HG03159 (cell line): ENCODE measurements at regions not wholly inside any gene's neighbourhood (a gene's known extent, or its start where the extent isn't known, plus 50 kb on each side); places are given as distances from the start of the nearest gene placed in this dataset.
"Not testable (repeated sequence)": the region's sequence is repeated elsewhere in the genome, so short reads cannot be mapped to it uniquely, and the experiment has no call there.

ENCODE experiments used
- ATAC-seq: cut with Tn5 transposase; IDR thresholded peaks from one replicate; pipeline ENCODE4 v1.9.1; 2021; ENCODE audit warnings: mild to moderate bottlenecking, moderate library complexity; ENCODE audit not compliant: unreplicated experiment

DNA sequence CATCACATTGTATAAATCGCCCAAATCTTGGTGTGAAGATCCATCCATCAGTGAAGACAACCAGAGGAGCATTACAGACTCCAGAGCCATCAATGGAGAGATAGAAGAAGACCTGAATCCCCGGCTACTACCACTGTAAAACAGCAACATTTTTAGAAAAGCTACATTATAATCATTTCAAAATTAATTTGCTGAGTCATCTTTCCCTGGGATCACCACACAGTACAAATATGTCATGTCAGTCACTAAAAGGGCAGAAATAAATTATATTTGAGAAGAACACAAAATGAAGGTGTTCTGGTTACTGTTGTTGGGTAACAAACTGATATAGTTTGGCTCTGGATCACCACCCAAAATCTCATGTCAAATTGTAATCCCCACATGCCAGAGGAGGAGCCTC is 218.5 kb upstream of the STT3B start:
- no peak for ATAC-seq

DNA sequence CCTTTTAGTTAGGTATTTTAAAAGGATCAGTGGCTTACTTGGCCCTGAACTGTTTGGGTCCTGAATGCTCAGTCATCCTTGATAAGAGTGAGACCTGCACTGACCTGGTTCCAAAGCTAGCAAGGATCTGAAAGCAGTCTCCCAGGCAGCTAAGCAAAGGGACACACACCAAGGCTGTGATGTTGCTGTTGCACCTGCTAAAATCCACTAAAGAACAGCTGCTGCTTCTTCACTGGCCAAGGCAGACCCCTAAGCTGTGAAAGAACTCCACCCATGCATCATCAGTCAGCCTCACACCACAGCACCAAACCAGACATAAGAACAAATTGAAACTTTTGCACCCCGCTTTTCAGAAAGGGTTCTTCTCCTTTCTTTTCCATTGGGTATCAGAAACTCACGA is 213.4 kb upstream of the STT3B start:
- no peak for ATAC-seq

DNA sequence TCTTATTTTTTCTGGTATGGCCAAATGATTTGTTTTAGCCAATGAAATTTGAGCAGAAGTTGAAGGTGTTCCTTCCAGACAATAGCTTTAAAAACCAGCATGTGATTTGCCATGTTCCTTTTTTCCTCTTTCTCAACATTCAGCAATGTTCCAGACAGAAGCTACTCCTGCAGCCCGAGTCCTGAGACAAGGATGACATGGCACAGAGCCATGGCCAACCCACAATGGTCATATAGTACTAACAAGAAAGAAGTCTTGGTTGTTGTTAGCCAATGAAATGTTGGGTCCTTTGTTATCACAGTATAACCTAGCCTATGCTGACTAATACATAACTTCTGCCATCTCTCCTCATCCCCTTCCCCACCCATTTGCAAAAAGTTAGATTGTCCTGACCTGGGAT is 211.1 kb upstream of the STT3B start:
- no peak for ATAC-seq

DNA sequence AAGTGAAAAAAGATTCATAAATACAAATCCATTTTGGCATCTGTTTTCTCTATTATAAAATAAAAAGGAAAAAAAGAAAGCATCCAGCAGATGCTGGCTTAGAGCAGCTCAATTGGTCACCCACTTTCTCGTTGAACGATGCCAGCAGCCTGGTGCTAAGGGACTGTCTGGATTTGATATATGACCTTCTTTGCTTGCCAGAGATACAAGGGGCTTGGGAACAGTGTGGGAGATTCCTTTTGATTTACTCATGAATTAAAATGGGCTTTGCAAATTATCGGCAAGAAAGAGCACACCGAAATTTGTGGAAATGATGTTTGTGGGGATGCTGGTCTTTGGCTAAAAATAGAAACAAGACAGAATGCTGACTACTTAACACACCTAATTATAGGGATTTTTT is 210.3 kb upstream of the STT3B start:
- ATAC-seq: no peak

DNA sequence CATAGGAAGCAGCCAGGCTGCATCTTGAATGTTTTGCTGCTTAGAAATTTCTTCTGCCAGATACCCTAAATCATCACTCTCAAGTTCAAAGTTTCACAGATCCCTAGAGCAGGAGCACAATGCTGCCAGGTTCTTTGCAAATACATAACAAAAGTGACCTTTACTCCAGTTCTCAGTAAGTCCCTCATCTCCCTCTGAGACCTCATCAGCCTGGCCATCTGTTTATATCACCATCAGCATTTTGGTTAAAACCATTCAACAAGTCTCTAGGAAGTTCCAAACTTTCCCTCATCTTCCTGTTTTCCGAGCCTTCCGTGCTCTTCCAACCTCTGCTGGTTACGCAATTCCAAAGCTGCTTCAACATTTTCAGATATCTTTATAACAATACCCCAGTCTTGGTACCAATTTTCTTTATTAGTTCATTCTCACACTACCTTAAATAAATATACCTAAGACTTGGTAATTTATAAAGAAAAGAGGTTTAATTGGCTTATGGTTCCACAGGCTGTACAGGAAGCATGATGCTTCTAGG is 204.8 kb upstream of the STT3B start:
- not testable (repeated sequence) for ATAC-seq

DNA sequence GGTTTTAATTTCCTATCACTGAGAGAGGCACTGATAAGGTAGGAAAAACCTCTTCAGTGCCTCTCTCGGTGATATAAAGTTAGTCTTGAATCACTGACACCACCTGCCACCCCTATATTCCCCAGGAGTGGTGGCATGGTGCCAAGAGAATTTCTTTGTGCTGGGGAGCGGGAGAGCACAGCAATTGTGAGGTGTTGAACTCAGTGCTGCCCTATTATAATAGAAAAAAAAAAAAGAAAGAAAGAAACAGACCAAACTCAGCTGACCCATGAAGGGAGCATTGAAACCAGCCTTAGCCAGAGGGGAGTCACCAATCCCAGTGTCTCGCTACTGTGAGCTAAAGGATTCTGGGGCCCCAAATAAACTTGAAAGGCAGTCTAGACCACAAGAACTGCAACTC is 201.4 kb upstream of the STT3B start:
- no peak for ATAC-seq

DNA sequence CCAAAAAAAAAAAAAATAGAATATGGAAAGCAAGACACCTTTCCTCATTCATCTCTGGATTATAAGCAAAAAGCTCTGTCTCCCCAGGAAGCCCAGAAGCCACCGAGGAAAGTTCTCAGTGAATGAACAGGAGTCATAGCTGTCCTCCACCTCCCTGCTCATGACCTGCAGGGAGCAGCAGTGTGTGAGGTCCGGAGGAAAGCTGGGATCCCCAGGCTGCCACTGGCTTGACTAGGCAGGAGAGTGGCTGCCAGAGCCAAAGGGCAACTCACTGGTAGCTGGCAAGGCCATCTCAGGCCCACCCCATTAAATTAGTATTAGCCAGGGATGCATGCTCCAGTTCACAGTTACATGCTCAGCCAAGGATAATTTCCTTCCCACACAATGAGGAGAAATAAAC is 191.6 kb upstream of the STT3B start:
- no peak for ATAC-seq

DNA sequence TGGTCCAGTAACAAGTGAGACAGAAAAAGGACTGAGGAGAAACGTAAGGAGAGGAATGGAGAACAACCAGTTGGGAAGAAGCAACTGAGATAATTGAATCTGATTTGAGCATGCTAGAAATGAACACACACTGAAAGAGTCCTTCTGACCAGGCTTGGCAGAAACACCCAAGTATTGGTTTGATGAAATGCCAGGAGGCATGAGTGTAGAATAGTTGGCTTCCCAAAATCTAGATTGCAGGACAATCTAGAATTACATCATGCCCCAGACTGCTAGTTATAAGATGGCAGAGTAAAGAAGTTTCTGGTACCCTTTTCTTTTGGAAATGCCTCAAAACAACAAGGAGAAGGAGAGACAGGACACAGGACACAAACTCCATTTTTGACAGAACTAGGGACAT is 189.7 kb upstream of the STT3B start:
- ATAC-seq: no peak

DNA sequence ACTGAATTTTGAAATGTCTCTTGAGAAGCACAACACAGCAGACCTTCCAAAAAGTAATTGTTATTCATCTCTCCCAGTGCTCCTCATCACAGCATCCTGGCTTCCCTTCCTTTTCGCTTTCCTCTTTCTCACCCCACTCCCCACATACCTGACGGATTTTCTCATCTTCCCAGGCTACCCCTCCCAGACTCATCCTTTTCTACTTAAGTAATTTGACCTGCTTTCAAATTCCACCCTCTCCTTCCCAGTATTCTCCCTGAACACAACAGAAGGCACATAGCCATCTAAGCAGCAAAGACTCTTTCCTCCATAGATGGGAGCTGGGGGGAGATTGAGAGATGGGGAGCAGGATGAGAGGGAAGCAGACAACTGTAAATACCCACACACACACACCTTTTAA is 187.1 kb upstream of the STT3B start:
- no peak for ATAC-seq

DNA sequence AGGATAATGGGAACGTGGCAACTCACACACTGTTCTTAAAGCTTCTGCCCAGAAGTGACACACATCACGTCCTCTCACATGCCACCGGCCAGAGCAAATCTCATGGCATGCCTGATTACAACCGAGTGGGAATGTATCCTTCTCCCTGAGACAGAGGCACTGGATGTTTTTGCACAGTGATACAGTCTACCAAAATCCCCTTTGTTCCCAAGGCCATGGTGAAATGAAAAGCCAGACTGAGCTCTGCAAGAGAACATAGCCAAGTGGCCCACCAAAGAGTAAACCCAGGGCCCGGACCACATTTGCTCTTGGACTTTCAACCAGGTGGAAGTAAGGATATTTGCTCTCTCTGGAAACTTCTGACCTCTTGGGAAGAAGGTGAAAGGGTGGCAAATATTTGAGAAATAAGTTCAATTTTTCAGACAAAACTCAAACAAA is 186.2 kb upstream of the STT3B start:
- no peak for ATAC-seq

DNA sequence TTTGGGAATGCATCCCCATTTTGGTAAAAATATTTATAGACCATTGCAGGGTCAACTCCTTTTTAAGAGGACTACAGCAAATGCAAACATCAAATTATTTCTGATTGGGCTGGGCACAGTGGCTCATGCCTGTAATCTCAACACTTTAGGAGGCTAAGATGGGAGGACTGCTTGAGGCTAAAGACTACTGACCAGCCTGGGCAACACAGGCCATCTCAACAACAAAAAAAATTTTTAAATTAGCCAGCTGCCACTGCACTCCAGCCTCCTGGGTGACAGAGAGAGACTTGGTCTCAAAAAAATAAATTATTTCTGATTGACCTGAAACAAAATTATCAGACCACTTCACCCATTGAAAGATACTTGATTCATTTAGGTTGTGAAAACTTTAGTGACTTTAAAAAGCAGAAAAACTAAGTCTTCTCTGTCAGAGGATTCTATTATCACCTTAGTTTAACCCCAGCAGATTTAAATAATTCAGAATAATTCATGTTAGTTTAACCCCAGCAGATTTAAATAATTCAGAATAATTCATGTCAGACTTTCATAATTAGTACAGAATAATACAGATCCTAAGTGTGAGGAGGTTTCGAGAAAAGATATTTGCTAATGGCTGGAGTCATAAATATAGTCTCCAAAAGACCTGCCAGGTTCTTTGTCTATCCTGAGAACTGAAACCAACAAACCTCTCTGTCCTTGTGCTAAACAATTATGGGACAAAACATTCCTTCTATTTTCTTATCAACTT is 183.6 kb upstream of the STT3B start:
- no peak for ATAC-seq

DNA sequence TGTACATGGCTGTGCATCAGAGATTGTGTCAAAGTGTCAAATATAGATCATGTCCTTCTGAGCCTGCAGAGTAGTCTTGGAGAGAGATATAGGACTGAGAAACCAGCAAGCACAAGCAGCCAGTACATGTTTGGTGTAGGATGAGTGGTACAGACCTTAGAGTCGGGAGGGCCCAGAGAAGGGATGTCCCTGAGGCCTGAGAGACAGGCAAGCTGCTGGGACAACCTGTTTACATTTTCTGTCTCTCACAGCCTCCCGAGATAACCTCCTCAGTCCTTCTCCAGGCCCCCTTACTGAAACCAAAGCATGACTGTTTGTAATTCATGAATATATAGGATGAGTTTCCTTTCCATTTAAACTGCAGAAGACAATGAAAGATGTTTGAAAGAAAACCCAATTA is 182.4 kb upstream of the STT3B start:
- no peak for ATAC-seq

DNA sequence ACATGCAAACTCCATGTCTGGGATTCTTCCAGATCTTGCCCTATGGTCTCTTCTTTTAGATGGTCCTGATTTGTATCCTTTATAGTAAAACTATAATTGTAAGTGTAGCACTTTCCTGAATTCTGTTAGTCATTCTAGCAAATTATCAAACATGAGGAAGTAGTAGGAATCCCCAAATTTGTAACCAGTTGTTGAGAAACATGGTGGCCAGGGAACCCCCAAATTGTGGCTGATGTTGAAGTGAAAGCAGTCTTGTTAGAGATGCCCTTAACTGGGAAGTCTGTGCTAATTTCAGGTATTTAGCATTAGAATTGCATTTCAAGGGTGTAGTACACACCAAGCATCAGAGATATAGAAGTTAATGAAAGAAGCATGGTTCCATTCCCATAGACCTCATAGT is 180.4 kb upstream of the STT3B start:
- no peak for ATAC-seq

DNA sequence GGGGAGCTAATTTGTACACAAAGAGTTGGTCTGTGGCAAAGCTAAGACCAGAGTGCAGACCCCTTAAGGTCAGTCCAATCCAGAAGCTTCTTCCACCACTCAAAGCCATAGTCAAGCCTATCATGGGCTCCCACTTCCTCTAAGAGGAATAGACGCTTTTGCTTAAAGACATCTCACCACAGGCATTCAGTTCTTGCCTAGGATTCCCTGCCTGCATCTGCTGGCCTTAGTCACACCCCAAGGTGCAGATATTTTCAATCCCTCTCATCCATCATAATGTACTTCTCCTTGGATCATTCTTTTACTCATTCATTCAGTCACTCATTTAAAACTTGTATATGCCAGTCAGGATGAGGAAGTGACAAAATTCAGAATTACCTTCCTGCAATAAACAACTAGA is 179.6 kb upstream of the STT3B start:
- ATAC-seq: no peak

DNA sequence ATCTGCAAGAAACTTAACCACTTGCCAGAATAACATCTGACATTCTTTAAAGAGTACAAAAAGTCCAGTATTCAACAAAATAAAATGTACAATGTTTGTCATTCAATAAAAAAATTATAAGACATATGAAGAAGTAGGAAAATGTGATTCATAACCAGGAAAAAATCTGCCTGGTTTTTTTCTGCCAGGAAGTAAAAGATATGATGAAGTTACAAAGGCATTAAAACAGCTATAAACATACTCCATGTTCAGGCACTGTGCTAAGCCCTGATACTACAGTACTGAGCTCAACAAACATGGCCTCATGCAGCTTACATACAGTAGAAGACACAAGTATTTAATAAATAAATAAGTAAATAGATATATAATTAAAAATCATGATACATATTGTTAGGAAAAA is 178.4 kb upstream of the STT3B start:
- no peak for ATAC-seq

DNA sequence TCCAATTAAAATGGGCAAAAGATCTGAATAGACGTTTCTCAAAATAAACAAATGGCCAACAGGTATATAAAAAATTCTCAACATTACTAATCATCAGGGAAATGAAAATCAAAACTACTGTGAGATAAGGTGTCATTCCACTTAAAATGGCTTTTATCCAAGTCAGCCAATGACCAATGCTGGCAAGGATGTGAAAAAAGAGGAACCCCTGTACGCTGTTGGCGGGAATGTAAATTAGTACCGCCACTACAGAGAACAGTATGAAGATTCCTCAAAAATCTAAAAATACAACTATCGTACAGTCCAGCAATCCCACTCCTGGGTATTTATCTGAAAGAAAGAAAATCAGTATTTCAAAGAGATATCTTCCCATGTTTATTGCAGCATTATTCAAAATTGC is 176.9 kb upstream of the STT3B start:
- no peak for ATAC-seq

DNA sequence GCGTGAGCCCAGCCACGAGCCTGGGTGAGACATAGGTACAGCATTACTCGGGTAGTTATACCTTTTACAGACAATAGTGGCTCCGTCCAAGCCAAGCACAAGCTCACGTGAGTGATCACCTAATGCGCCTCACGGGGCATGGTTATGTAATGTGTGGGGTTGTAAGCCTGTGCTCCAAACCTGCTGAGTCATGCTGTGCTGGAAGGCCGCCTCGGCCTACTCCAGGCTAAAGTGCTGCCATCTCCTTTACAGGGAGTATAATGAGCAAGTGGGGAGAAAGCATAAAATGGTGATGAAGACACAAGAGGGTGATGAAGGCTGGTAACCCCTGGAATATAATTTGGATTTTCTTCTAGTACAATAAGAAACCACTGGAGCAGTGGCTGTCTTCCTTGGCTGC is 175.8 kb upstream of the STT3B start:
- ATAC-seq: no peak

DNA sequence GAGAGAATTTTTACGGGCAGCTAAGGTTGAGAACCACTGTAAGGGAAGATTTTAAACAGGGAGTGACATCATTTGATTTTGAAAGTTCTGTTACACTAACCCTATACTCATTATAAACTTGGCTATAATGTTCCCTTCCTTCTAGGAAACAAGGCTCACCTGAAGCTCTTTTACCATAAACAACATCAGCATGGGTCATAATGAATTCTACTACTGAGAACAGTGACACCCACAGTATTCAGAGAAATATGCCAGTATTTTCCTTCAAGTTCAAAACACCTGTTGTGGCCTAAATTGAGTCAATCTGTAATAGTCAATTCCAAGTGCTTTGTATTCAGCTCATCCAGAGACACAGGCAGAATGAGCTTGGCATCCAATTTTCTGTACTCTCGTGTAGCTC is 175.3 kb upstream of the STT3B start:
- ATAC-seq: no peak

DNA sequence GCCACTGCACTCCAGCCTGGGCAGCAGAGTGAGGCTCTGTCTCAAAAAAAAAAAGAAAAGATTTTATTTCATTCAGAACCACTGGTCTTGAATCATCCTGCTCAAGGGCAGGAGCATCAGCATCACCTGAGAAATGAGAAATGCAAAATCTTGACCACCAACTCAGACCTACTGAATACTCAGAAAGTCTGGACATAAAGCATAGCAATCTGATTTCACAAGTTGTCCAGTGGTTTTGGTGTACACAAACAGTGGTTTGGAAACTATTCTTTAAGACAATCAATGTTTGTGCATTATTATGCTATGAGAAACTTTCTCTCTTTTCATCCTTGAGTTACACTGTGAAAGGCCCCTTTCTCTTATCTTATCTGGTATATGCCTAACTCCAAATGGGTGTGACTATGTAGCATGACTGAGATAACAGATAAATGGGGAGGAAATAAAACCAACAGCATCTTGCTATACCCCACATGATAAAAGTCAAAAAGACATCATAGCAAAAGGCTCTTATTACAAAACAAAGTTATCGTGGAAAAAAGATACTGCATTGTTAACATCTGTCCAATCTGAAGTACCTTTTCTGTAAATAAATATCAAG is 174.2 kb upstream of the STT3B start:
- ATAC-seq: no peak

DNA sequence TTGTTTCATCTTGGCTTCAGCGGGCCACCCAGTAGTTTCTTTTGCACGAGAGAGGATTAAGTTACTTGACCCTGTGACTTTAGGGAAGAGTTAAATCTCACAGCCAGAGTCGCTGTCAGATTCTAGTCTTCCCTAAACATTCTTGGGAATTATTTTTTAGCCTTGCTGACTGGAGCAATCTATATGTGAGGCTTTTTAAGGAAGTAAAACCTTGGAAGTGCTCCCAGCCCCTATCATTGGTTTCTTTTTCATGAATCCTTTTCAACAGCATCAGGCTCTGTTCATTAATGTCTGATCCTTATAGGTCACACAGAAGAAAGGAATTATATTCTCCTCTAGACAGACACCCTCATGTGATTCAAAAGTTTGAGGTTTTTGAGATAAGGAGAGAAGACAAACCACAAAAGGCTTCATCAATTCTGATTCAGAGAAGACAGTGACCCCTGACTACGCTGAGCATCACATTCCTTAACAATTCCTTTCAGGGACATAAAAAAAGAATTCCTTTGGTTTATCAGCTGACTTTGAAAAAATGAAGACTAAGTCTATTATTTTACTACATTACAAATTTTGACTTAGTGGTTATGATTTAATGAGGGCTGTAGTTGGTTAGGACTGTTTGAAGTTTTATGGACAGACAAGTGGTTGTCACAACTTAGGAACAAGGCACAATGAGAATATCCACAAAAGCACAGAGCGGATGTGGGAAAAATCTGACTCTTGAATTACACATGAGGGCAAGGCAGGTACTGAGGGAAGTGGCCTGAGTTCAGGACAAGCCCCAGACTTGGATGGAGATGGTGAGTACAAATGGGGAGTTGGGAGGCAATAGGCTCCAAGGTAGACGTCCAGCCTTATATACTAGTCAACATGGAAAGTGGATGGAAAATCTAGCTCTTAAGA is 171.1 kb upstream of the STT3B start:
- ATAC-seq: no peak

DNA sequence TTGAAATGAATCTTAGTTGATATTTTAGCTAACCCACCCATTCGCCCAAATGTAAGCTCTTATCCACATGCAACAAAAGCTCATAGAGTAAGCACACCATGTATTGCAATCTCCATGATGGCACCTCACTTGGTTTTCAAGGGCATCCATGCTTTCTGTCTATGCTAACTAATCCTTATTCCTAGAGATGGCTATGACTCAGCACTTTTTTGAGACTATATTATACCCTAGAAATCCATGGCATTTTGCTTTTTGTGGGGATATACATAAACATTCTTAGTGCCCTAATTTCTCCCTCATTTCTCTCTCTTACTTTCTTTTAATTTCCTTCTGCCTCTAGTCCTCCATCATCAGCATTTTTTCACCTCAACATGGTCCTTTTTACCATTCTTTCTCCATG is 168.5 kb upstream of the STT3B start:
- ATAC-seq: no peak

DNA sequence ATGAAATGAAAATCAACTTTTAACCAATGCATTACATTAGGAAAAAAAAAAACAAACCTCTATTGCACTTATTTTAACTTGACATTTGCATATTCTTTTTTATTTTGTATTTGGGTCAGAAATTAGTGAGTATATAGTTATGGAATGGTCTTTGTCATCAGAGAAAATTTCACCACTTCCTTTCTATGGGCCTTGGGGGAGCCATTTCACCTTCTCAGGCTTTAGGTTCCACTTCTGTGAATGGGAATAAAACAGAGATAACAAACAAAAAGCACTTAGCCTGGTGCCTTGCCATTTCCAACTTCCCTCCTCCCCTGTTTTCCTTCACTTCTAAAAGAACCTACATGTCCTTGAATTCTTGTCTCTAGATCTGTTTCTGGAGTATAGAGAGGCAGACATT is 168.0 kb upstream of the STT3B start:
- no peak for ATAC-seq
